Non-pigmented ciliary epithelial cell (primary cell): ENCODE measurements at regions not wholly inside any gene's neighbourhood (a gene's known extent, or its start where the extent isn't known, plus 50 kb on each side); places are given as distances from the start of the nearest gene placed in this dataset.
"Not testable (repeated sequence)": the region's sequence is repeated elsewhere in the genome, so short reads cannot be mapped to it uniquely, and the experiment has no call there.

Experiments
- DNase-seq: peaks from one replicate; pipeline ENCODE4 v3.0.0-alpha.2; 2010; ENCODE audit warnings: low read depth

DNA sequence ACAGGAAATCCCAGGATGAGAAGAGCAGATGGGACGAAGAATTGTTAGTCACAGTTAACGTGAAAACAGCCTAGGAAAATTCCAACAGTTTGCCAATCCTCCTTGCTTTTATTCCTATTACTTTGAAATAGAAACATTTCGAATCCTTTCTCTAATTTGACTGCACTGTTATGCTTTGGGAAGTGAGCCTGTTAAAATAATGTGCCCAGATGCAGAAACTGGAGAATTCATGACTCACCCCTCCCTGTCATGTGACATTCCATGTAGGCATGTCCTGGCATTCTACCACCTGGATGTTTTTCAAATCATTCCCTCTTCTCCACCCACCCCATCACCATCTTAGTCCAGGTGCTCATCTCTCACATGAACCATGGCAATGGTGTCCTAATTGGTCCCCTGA lies 107.3 kb downstream of the MINAR1 start:
- no peak for DNase-seq

DNA sequence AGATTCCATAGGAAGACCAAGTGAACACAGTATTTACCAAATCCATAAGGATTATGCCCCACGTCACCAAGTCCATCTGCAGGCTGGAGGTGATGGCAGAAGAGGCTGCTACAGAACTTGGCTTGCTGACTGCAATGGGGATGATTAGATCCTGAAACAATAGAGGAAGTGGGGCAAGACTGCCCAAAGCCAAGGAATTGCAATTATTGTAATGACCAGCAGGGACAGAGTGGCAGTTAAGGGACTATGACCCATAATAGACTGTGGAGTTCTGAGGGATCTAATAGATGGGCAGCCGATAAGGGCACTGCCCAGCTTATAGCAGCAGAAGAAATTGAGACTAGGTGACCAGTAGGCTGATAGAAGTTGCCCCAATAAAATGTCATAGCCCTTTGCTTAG lies 108.4 kb downstream of the MINAR1 start:
- DNase-seq = no peak

DNA sequence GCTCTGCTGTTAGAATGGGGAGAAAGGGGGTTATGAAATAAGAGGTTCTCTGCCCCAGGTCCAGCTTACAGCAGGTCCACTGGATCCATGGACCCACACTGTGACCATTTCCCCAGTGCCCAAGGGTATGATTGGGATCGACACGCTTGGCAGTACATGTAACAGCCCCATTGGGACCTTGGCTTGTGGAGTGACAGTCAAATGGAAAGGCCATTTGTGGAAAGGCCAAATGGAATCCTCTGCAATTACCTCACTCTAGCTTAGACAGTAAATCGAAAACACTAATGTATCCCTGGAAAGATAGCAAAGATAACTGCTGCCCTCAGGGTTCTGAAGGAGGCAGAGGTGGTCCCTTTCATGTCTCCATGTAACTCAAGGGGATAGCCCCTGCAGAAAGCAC lies 109.1 kb downstream of the MINAR1 start:
- no peak for DNase-seq

DNA sequence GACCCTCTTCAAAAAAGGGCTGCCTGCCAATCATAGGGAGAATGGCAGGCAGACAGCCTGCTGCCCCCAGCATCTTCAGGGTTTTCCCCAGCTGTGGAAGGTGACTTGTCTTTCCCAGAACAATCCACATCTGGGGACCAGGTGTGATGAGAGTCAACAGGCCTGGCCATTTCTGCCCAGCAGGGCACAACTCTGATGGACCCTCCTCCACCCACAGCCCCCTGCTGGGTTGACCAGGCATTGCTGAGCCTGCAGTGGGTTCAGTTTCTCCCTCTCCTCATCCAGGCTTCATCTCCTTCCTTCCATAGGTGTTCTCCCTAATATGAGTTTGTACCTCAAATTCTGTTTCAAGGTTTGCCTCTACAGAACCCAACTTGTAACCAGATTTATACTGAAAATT lies 111.0 kb downstream of the MINAR1 start:
- no peak for DNase-seq

DNA sequence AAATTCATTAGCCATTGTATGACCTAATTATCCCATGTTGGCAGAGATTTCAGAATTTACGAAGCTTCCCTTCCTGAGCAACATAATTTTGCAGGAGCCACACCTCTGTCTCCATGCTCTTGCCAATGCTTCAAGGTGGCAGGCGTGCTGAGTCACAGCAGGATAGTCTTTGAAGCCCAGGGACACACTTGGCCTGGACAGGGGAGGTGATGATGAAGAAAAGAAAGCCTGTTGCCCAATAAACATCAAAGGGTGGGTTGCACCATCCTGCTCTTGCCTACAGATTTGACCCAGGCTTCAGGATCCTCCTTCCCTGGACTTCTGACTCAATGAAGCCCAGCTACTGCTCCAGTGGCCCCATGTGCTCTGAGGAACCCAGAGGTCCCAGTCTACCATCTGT lies 117.1 kb downstream of the MINAR1 start:
- no peak for DNase-seq

DNA sequence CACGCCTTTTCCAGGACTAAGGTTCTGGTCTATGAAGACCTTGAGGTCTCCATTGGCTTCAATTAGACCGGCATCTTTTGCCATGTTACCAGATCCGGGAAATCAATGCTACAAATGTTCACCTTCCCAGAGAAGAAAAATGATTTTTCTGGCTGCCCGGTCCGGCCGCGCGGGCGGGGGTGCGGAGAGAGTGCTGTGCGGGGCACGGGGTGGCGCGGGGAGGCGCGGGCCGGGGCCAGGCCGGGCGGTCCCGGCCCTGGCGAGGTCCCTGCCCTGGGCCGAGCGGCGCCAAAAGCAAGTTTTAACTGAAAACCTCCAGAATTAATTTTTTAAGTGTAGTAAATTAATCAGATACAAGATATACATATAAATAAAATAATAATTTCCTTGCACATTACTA lies 128.2 kb downstream of the MINAR1 start:
- no peak for DNase-seq

- DNase-seq = no peak
Measured at GRCh38 chr15:79561982-79562381, 129.8 kb downstream of the MINAR1 start.

GRCh38 chr15:79562403-79562815 lies 130.3 kb downstream of the MINAR1 start:
- no peak for DNase-seq

DNA sequence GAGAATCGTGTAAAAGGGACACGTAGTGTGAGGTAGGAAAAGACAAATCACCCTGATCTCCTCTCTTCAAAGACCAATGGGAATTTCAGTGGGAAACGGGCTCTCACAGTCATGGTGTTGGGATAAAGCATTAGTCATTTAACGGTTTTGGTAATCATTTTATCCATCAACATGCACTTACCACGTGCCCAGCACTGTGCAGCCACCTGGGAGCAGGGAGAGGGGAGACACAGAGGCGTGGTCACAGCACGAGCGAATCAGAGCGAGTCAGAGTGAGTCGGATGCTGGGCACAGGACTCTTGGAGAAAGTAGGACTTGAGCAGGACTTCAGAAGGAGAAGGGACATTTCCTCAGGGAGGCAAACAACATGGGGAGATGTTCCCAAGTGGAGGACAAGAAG lies 130.8 kb downstream of the MINAR1 start:
- no peak for DNase-seq

GRCh38 chr15:79570004-79570403 lies 137.9 kb downstream of the MINAR1 start:
- DNase-seq = no peak

GRCh38 chr15:79572691-79573404 lies 140.7 kb downstream of the MINAR1 start:
- DNase-seq = no peak

- not testable (repeated sequence) for DNase-seq
Measured at GRCh38 chr15:79574431-79575273, 142.5 kb downstream of the MINAR1 start.

GRCh38 chr15:79582650-79583049 lies 150.5 kb downstream of the MINAR1 start:
- DNase-seq = no peak

GRCh38 chr15:79592126-79592525 lies 160.0 kb downstream of the MINAR1 start:
- no peak for DNase-seq

DNA sequence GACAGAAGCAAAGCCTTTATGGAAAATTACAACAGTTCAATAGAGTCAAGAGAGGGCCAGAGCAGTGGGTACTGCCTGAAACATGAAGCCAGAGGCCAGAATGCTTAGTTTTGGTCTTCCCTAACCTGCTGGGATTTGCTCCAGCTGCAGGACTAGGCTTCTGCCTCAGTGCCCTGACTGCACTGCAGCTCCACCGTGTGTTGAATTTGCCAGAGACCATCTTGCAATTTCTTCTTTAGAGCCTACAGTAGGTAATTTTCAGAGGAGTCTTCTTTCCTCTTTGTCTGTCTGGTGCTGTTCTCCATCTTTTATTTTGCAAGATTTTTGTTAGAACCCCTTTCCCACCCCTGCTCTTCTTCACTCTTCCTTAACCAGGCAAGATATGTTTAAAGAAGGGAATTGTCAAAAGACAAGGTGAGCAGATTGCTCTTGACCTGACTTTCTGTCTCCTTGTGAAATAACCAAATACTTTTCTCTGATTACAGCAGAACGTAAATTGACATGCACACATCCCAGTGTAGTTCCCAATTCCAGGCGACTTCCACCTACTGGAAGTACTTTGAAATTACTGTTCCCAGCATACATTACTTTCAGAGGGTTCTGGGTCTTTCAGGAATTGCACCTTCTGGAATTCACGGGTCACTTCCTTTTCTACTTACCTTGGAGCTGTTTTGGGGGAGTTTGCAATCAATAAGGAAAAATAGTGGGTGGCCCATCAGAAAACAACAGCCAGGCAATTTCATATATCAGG lies 161.2 kb downstream of the MINAR1 start:
- no peak for DNase-seq

GRCh38 chr15:79595306-79595705 lies 163.2 kb downstream of the MINAR1 start:
- DNase-seq = no peak

- DNase-seq = peak; percentile 19
Measured at GRCh38 chr15:79595995-79596622, 164.0 kb downstream of the MINAR1 start.

DNA sequence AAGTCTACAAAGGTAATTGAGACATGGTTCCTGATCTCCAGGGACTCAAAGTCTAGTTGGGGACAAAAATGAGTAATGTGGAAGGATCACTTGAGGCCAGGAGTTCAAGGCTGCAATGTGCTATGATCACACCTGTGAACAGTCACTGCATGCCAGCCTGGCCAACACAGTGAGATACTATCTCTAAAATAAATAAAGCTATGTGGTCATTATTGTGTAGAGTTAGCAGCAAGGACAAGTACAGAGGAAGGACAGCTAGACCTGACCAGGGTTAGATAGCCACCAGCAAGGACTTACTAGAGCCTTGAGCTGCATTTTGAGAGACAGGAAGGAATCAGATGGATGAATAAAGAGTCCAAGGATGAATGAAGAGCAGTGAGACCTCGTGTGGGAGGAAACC lies 166.5 kb downstream of the MINAR1 start:
- DNase-seq = no peak

- DNase-seq = no peak
Measured at GRCh38 chr15:79601405-79602086, 169.4 kb downstream of the MINAR1 start.

DNA sequence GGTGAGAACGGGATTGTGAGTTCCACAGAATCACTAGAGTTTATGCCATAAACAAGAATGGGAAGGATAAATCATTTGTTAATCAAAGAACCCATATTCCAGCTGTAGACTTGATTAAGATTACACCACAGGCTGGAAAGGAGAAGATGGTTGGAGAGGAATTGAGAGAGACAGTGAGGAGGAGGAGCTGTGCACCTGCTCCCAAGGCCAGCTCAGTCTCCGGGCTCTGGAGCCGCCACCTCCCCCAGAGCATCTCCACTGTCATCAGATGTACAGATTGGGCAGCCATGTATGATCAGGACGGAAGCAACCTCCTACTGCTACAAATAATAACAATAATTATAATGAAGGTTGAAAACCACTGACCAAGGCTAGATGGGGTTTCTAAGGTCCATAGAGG lies 170.0 kb downstream of the MINAR1 start:
- no peak for DNase-seq

GRCh38 chr15:79602731-79603130 lies 170.6 kb downstream of the MINAR1 start:
- DNase-seq = no peak
